CD4-positive, alpha-beta T cell treated with Interferon gamma for 1 hour (primary cell): ENCODE measurements at regions not wholly inside any gene's neighbourhood (a gene's known extent, or its start where the extent isn't known, plus 50 kb on each side); places are given as distances from the start of the nearest gene placed in this dataset.

Experiments used
- DNase-seq: peaks from one replicate; pipeline ENCODE4 v3.0.0-alpha.2; 2020

DNA sequence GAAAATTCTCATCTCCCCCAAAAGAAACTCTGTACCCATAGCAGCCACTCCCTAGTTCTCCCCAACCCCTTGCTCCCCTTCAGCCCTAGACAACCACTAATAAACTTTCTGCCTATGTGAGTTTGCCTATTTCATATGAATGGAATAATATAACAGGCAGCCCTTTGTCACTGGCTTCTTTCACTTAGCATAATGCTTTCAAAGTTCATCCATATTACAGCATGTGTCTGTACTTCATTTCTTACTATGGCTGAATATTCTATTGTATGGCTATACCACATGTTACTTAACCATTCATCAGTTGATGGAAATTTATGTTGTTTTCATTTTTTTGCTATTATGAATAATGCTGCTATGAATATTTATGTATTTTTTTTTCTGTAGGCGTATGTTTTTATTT, 442.9 kb downstream of the SLC4A3 start:
- no peak for DNase-seq

GRCh38 chr2:220071696-220072095, 444.3 kb downstream of the SLC4A3 start:
- DNase-seq: no peak

DNA sequence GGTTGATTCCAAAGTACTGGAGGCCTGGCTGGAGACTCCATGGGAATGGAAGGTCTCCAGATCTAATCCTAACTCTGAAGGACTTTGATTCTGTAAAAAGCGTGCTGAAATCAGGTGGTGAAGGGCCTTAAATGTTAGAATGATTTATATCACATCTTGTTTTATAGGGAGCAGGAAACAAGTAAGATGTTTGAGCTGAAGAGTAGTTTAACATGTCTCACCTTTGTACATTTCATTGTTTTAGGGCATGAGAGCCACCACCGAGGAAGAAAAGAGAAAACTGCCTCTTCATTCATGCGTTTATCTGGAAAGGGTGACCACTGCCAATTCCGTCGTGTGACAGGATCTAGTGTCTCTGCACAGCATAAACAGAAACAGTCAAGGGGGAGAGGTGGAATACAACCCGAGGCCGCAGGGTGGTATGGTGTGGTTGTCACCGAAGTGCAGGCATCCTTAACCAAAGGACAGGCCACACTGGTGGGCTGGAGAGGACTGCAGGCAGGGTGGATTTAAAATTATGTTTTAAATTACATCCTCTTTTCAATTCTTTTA, 445.3 kb downstream of the SLC4A3 start:
- no peak for DNase-seq

DNA sequence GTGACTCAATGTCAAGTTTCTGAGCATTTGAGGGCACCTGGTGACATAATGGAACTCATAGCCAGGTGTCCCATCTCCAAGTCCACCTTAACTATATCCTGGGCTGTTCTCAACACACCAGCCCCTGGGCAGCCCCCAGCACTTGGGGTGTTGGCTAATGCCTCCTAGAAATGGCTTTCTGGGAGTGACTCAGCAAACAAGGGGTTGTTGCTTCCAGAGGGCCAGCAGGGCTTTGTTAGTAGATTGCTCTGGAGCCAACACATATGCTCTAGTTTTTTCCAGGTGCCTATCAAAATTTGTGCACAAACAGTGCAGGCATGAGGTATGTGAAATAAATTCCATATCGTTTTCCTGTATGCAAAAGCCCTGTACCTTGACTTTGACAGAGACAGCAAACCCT, 448.4 kb downstream of the SLC4A3 start:
- DNase-seq: no peak

GRCh38 chr2:220076734-220077133, 449.3 kb downstream of the SLC4A3 start:
- no peak for DNase-seq

GRCh38 chr2:220077488-220077887, 450.1 kb downstream of the SLC4A3 start:
- DNase-seq: no peak

- DNase-seq: no peak
Measured at GRCh38 chr2:220078439-220078838, 451.0 kb downstream of the SLC4A3 start.

DNA sequence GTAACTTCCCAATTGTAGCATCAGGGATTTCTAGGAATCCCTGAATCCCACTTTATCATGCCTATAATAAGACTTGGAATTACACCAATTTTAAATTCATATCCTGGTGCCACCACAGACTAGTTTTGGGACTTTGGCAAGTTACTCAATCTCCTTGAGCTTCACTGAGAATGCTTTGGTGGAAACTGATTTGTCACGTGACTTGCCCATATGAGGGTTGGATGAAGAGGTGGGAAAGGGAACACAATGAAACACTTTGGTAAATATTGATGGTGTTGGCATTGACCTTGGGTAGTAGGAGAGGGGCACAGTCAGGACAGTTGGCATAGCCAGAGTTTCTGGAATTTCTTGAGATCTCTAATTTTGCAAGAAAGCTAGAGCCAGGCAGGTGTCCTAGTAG, 452.2 kb downstream of the SLC4A3 start:
- no peak for DNase-seq

DNA sequence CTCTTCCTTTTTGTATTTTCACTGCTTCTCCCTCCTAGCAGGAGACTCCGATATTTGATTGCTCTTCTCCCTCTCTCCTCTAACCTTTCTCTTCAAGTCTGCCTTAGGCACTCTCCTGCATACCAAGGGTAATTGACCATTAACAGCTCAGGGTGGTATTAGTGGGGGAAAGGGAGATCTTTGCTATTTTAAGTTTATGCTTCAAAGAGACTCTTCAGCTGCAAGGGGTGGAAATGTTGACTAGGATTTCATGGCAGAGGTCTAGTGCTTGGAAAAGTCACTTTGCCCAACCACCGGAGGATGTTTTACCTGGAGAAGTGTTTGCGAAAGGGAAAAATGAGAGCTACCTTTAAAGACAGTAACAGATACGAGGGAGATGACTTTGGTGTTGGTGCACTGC, 453.7 kb downstream of the SLC4A3 start:
- no peak for DNase-seq

DNA sequence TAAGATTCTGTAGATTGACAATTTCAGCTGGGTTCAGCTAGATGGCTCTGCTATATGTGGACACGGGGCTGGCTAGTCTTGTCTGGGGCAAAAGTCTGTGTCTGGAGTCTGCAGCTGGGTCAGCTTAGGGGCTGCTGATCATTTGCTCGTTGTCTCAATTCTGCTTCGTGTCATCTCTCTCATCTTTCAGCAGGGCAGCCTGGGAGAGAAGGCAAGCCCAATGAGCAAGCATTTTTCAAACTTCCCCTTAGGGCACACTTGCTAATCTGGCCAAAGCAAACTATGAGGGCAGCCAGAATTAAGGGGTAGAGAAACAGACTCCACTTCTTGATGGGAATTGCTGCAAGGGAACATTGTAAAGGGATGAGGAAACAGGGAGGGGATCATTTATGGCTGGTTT, 462.6 kb downstream of the SLC4A3 start:
- no peak for DNase-seq

GRCh38 chr2:220096406-220096805, 469.0 kb downstream of the SLC4A3 start:
- DNase-seq: no peak

GRCh38 chr2:220101980-220102379, 474.6 kb downstream of the SLC4A3 start:
- no peak for DNase-seq

GRCh38 chr2:220103596-220103995, 476.2 kb downstream of the SLC4A3 start:
- no peak for DNase-seq

- no peak for DNase-seq
Measured at GRCh38 chr2:220104871-220105351, 477.5 kb downstream of the SLC4A3 start.

DNA sequence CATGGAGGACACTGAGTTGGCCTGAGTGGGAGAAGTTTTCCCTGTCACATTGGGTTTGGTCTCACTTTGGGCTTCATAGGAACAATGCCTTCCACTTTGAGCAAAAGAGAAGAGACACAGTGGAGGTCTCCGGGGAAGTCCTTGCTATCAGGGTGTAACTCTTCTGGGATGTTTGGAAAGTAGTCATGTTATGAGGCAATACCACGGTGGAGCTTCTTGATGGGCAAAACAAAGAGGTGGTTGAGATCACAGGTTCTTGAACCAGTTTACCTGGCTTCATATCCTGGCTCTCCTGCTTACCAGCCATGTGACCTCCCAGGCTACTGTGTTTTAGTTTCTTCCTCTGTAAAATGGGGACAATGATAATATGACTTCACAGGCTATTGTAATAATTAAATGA, 478.6 kb downstream of the SLC4A3 start:
- DNase-seq: no peak

DNA sequence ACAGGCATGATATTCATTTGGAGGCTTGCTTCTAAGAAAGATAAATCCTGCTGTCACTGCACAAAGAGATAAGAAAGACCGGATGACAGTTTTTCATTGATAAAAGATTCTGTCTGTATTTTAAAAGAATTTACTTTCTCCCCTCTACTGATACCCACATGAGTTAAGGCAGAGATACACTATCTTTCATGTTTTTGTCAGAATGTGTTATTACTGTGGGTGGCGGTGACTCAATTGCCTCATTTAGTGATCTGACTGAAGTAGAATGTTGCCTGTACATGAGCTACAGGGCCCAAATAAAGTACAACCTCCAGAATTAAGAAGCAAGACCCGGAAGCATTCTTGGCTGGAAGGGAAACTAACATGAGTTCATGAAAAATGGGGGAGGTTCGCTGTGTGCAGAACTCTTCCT, 480.0 kb downstream of the SLC4A3 start:
- no peak for DNase-seq

- no peak for DNase-seq
Measured at GRCh38 chr2:220114443-220114842, 487.0 kb downstream of the SLC4A3 start.

GRCh38 chr2:220117025-220117424, 489.6 kb downstream of the SLC4A3 start:
- DNase-seq: no peak

DNA sequence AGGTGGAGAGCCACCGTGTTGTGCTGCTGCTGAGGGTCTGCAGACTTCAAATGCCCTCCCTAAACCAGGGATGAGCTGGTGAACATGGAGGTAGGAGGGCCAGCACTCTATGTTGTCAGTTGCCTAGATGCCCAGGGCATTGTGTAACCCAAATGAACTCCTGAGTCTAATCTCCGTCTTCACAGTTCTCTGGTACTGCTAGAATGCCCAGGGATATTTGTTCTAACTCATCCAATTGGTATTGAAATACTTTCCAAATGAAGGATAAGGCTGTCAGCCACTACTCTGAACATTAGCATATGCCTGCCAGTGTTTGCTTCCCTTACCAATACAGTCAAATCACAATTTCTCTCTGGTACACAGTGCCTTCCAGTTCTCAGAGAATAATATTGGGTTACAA, 492.6 kb downstream of the SLC4A3 start:
- no peak for DNase-seq

- no peak for DNase-seq
Measured at GRCh38 chr2:220123751-220124150, 496.3 kb downstream of the SLC4A3 start.

- no peak for DNase-seq
Measured at GRCh38 chr2:220125551-220125950, 498.1 kb downstream of the SLC4A3 start.

GRCh38 chr2:220127311-220127710, 499.9 kb downstream of the SLC4A3 start:
- no peak for DNase-seq

DNA sequence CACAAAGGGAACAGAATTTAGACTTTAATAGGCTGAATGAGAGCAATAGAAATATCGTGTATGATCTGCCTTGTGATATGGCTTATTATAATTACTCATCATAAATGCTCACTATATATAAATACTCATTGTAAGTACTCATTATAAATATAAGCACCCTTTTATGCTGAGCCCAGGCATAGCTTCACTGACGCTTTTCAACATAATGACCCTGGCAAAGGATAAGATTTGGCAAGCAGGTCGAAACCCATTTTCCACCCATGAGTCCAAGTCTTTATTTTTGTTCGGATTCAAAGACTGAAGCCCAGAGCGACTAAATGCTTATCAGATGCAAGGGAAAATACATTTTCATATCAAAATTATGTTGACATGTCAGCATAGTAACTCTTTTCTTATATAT, 500.4 kb downstream of the SLC4A3 start:
- no peak for DNase-seq

GRCh38 chr2:220129391-220129790, 502.0 kb downstream of the SLC4A3 start:
- DNase-seq: no peak

DNA sequence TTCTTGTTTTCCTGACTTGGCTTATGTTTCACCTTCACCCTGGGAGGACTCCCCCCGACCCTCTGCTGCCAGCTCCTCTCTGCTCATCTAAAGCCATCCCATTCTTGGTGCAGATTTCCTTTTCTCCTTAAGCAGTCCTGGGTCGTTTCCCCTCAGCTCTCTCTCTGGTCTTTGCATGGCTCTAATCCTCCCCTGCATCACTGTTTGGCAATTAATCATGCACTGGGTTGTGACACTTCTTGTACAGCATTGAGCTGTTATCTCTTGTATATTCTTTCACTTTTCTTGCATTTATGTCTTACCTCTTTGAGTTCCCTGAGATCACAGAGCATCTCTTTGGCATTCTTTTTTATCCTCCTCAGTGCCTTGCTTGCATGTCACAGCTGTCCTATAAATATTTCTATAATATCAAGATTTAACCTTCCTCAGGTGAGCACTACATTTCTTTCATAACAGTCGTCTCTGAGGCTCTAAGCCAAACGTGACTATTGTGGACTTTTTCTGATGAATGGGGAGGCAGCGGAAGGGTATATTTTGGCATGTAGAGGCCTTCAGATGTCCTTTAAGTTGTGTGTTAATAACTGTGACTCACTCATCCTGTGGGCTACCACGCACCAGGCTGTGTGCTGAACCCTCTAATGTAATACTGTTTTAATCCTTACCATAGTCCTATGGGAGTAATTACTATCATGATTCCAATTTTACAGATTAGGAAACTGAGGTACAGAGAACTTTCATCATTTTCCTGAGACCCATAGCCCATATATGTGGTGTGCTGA, 507.5 kb downstream of the SLC4A3 start:
- no peak for DNase-seq
